ENCODE measurements at regions not wholly inside any gene's neighbourhood (a gene's known extent, or its start where the extent isn't known, plus 50 kb on each side); places are given as distances from the start of the nearest gene placed in this dataset.

- H3K9me3 ChIP-seq (ENCODE audit: insufficient read depth, low read depth, low read length): no peaks in the 10 kb centered on the region
- TF ChIP-seq CTCF (conservative IDR thresholded peaks at IDR 0.05; ENCODE audit: low read length) (no peak), EZH2phosphoT487 (IDR thresholded peaks at IDR 0.05; ENCODE audit: borderline replicate concordance) (no peak)
- no peak overlapping the region for H3K4me3 ChIP-seq (ENCODE audit: low read length, poor library complexity, severe bottlenecking)
- H2AFZ ChIP-seq (ENCODE audit: low read length): no peak overlapping the region
- H3K4me1 ChIP-seq (ENCODE audit: insufficient read depth, low read length, poor library complexity, severe bottlenecking): no peaks in the 10 kb centered on the region
- no peak overlapping the region for H3K4me2 ChIP-seq (ENCODE audit: low read depth, low read length, poor library complexity, severe bottlenecking)
- H3K9ac ChIP-seq (ENCODE audit: low read depth, low read length, poor library complexity, severe bottlenecking): no peak overlapping the region
- no peaks in the 10 kb centered on the region for H3K27me3 ChIP-seq (ENCODE audit: insufficient read depth, low read length, poor library complexity, severe bottlenecking)
- H3K36me3 ChIP-seq (ENCODE audit: insufficient read depth, low read length): no peaks in the 10 kb centered on the region
- no peaks in the 10 kb centered on the region for H3K9me2 ChIP-seq (replicated peaks; ENCODE audit: low read depth, low read length)
- H4K20me1 ChIP-seq (ENCODE audit: insufficient read depth, low read length, poor library complexity, severe bottlenecking): no peaks in the 10 kb centered on the region
- no peaks in the 10 kb centered on the region for H3F3A ChIP-seq (ENCODE audit: low read depth)
- no peaks in the 10 kb centered on the region for H3K79me2 ChIP-seq (ENCODE audit: insufficient read depth, low read length)
These were observed 604.1 kb upstream of the POU3F2 start for GRCh38 chr6:98230250-98230649.

DNA sequence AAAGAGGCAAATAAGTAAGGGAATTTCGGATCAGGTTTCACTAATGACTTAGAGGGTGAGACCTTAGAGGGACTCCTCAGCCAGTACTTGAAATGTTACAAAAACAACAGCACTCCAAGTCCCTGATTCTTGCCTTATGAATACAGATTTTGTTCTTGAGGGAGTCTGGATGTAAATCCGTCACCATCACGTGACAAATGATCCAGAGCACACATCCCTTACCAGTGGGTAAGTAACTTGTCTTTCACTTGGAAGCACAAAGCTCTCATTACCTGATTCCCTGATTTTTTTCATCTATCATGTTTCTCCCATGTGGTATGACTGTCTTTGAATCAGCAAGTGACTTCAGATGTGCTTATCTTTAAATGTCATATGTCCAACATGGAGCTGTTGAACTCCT, 595.3 kb upstream of the POU3F2 start:
- Histone ChIP-seq H3K4me3 (ENCODE audit: low read length, poor library complexity, severe bottlenecking) (no peak overlapping the region), H3K9me2 (replicated peaks; ENCODE audit: low read depth, low read length) (0 out of 2 replicates have a peak, but pooled peaks cover 3% of the 10 kb centered on the region), H3F3A (ENCODE audit: low read depth) (no peaks in the 10 kb centered on the region), H3K4me2 (ENCODE audit: low read depth, low read length, poor library complexity, severe bottlenecking) (no peak overlapping the region), H3K79me2 (ENCODE audit: insufficient read depth, low read length) (no peaks in the 10 kb centered on the region), H2AFZ (ENCODE audit: low read length) (no peak overlapping the region), H3K36me3 (ENCODE audit: insufficient read depth, low read length) (no peaks in the 10 kb centered on the region), H3K4me1 (ENCODE audit: insufficient read depth, low read length, poor library complexity, severe bottlenecking) (no peaks in the 10 kb centered on the region), H4K20me1 (ENCODE audit: insufficient read depth, low read length, poor library complexity, severe bottlenecking) (no peaks in the 10 kb centered on the region), H3K27me3 (ENCODE audit: insufficient read depth, low read length, poor library complexity, severe bottlenecking) (no peaks in the 10 kb centered on the region), H3K9ac (ENCODE audit: low read depth, low read length, poor library complexity, severe bottlenecking) (no peak overlapping the region), H3K9me3 (ENCODE audit: insufficient read depth, low read depth, low read length) (no peaks in the 10 kb centered on the region)
- TF ChIP-seq CTCF (conservative IDR thresholded peaks at IDR 0.05; ENCODE audit: low read length): no peak
- no peak for TF ChIP-seq EZH2phosphoT487 (IDR thresholded peaks at IDR 0.05; ENCODE audit: borderline replicate concordance)

- no peak overlapping the region for H3K4me3 ChIP-seq (ENCODE audit: low read length, poor library complexity, severe bottlenecking)
- TF ChIP-seq EZH2phosphoT487 (IDR thresholded peaks at IDR 0.05; ENCODE audit: borderline replicate concordance) (no peak), CTCF (conservative IDR thresholded peaks at IDR 0.05; ENCODE audit: low read length) (no peak)
- no peaks in the 10 kb centered on the region for H3K79me2 ChIP-seq (ENCODE audit: insufficient read depth, low read length)
- no peaks in the 10 kb centered on the region for H3F3A ChIP-seq (ENCODE audit: low read depth)
- no peaks in the 10 kb centered on the region for H3K27me3 ChIP-seq (ENCODE audit: insufficient read depth, low read length, poor library complexity, severe bottlenecking)
- no peak overlapping the region for H3K4me2 ChIP-seq (ENCODE audit: low read depth, low read length, poor library complexity, severe bottlenecking)
- H3K9me3 ChIP-seq (ENCODE audit: insufficient read depth, low read depth, low read length): no peaks in the 10 kb centered on the region
- no peak overlapping the region for H3K9ac ChIP-seq (ENCODE audit: low read depth, low read length, poor library complexity, severe bottlenecking)
- H4K20me1 ChIP-seq (ENCODE audit: insufficient read depth, low read length, poor library complexity, severe bottlenecking): no peaks in the 10 kb centered on the region
- no peak overlapping the region for H2AFZ ChIP-seq (ENCODE audit: low read length)
- H3K36me3 ChIP-seq (ENCODE audit: insufficient read depth, low read length): no peaks in the 10 kb centered on the region
- 0 out of 2 replicates have a peak, but pooled peaks cover 3% of the 10 kb centered on the region for H3K9me2 ChIP-seq (replicated peaks; ENCODE audit: low read depth, low read length)
- no peaks in the 10 kb centered on the region for H3K4me1 ChIP-seq (ENCODE audit: insufficient read depth, low read length, poor library complexity, severe bottlenecking)
These were observed 592.7 kb upstream of the POU3F2 start for GRCh38 chr6:98241630-98242029.
